Panc1 (cell line): ENCODE measurements at regions not wholly inside any gene's neighbourhood (a gene's known extent, or its start where the extent isn't known, plus 50 kb on each side); places are given as distances from the start of the nearest gene placed in this dataset.
A peak's percentile ranks its signal among the peaks of the same experiment; 100 is the strongest.
"Not testable (repeated sequence)": the region's sequence is repeated elsewhere in the genome, so short reads cannot be mapped to it uniquely, and the experiment has no call there.

ENCODE experiments used
- ATAC-seq: fragments of 200-7000 bp; cut with Tn5 transposase; 2 replicates; pipeline ENCODE4 v1.9.1; 2020; ENCODE audit warnings: mild to moderate bottlenecking, moderate library complexity
- BruUV-seq: library from RNA; stranded (reverse); fragments of 400-500 nt; replicated peaks from 2 replicates; lab custom pipeline; 2021; lab: Mats Ljungman, UMichigan
- CTCF ChIA-PET: fragments of 300-600 bp; sonication (Branson Sonifier 250); formaldehyde crosslinking; loops from one replicate; lab custom pipeline; 2022; ENCODE audit warnings: antibody characterized with exemption; lab: Charles Lee
- POLR2A ChIA-PET: fragments of 300-600 bp; sonication (Branson Sonifier 250); formaldehyde crosslinking; loops from one replicate; lab custom pipeline; 2022; ENCODE audit warnings: antibody characterized with exemption; lab: Charles Lee
- DNase-seq: peaks from one replicate; pipeline ENCODE4 v3.0.0-alpha.2; 2010; ENCODE audit warnings: low read depth, low spot score
- H3K27ac ChIP-seq: 2 replicates; pipeline ENCODE4 v1.5.1; 2011; ENCODE audit warnings: mild to moderate bottlenecking, low read length, inconsistent platforms
- H3K27me3 ChIP-seq: fragments of 200-500 bp; sonication (Bioruptor generic); 2 replicates; pipeline ENCODE4 v1.6.0; 2014; ENCODE audit warnings: low read length, inconsistent platforms; ENCODE audit not compliant: control insufficient read depth, insufficient read depth
- H3K36me3 ChIP-seq: fragments of 200-500 bp; sonication (Bioruptor generic); 2 replicates; pipeline ENCODE4 v1.5.1; 2014; ENCODE audit warnings: inconsistent platforms, mild to moderate bottlenecking, low read length, moderate library complexity; ENCODE audit not compliant: control insufficient read depth, insufficient read depth
- H3K4me1 ChIP-seq: 2 replicates; pipeline ENCODE4 v1.5.1; 2011; ENCODE audit warnings: inconsistent platforms, mild to moderate bottlenecking, low read length, moderate library complexity; ENCODE audit not compliant: control insufficient read depth, insufficient read depth
- H3K4me3 ChIP-seq, 2 experiments: 2 replicates each; pipeline ENCODE4 v1.5.1; 2011 to 2012; ENCODE audit warnings: low read depth in 2 of 2, low read length in 2 of 2, mild to moderate bottlenecking in 2 of 2, inconsistent platforms in 1 of 2, moderate library complexity in 1 of 2
- H3K9me3 ChIP-seq: fragments of 200-500 bp; sonication (Bioruptor generic); 2 replicates; pipeline ENCODE4 v1.5.1; 2014; ENCODE audit warnings: low read depth, mild to moderate bottlenecking, inconsistent platforms, low read length, moderate library complexity; ENCODE audit not compliant: control insufficient read depth, insufficient read depth
- in situ Hi-C: cut with HindIII; loops from 2 replicates; pipeline ENCODE4 v1.10.0; 2016; ENCODE audit warnings: low sequenced_read_pairs, low pct_unique_long_range_greater_than_20kb
- intact Hi-C: fragments of 100-400 bp; cut with micrococcal nuclease; formaldehyde crosslinking; loops from one replicate; pipeline ENCODE4 v1.10.0; 2022; ENCODE audit not compliant: unreplicated experiment

DNA sequence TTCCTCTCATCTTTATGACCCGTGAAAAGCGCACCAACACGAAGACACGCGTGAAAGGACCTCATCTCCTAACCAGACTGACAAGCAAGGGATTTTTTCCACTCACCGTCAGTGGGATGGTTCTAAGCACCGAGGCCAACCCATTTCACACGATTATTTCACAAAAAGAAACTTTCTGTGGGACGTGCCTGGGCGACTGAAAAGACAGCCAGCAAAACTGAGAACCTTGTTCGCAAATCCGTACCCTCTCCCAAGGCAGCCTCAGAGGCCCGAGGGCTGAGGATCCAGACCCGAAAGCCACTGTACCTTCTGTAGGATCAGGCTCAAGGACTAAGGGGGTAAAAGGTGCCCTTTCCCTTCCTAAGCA is 84.9 kb upstream of the METTL9 start:
- CTCF ChIA-PET, H3K27ac ChIP-seq, H3K9me3 ChIP-seq, H3K36me3 ChIP-seq, ATAC-seq, H3K27me3 ChIP-seq, intact Hi-C loops, BruUV-seq, DNase-seq, H3K4me3 ChIP-seq, in situ Hi-C loops, POLR2A ChIA-PET: not testable (repeated sequence)
- H3K4me1 ChIP-seq: peaks cover 57% of the 10 kb centered on the region

DNA sequence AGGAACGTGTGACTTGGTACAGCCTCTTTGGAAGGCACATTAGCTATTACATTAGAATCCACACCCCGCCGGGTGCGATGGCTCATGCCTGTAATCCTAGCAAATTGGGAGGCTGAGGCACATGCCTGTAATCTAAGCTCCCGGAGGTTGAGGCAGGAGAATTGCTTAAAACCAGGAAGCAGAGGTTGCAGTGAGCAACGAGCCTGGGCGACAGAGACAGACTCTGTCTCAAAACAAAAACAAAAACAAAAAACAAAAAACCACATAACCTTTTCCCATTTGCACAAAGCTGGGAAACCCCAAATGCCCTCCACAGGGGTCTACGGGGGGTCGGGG is 82.7 kb upstream of the METTL9 start:
- intact Hi-C loops, BruUV-seq, POLR2A ChIA-PET, H3K27me3 ChIP-seq, H3K9me3 ChIP-seq, H3K27ac ChIP-seq, H3K36me3 ChIP-seq, ATAC-seq, DNase-seq, in situ Hi-C loops: not testable (repeated sequence)
- H3K4me3 ChIP-seq: peak overlapping the region in 1 of 2 experiments; percentile 18; a peak in 1 of 4 replicates
- H3K4me1 ChIP-seq: peaks cover 38% of the 10 kb centered on the region
- CTCF ChIA-PET: interaction anchor here (0.6 kb wide), 1 partner anchor 148 kb away, joined by 3 read pairs; no protein-coding TSS in a partner anchor

DNA sequence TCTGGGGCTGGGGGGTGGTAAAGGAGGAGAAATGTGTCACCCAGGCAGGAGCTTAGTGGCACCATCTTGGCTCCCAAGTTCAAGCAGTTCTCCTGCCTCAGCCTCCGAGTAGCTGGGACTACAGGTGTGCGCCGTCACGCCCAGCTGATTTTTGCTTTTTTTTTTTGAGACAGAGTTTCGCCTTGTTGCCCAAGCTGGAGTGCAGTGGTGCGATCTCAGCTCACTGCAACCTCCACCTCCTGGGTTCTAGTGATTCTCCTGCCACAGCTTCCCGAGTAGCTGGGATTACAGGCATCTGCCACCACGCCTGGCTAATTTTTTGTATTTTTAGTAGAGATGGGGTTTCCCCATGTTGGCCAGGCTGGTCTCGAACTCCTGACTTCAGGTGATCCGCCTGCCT is 82.1 kb upstream of the METTL9 start:
- in situ Hi-C loops, H3K9me3 ChIP-seq, DNase-seq, H3K27me3 ChIP-seq, H3K27ac ChIP-seq, H3K36me3 ChIP-seq, intact Hi-C loops, ATAC-seq, BruUV-seq, POLR2A ChIA-PET: not testable (repeated sequence)
- H3K4me3 ChIP-seq: peak overlapping the region; percentile 31 to 38
- H3K4me1 ChIP-seq: peaks cover 32% of the 10 kb centered on the region
- CTCF ChIA-PET: interaction anchor here (0.6 kb wide), 1 partner anchor 149 kb away, joined by 3 read pairs; no protein-coding TSS in a partner anchor

DNA sequence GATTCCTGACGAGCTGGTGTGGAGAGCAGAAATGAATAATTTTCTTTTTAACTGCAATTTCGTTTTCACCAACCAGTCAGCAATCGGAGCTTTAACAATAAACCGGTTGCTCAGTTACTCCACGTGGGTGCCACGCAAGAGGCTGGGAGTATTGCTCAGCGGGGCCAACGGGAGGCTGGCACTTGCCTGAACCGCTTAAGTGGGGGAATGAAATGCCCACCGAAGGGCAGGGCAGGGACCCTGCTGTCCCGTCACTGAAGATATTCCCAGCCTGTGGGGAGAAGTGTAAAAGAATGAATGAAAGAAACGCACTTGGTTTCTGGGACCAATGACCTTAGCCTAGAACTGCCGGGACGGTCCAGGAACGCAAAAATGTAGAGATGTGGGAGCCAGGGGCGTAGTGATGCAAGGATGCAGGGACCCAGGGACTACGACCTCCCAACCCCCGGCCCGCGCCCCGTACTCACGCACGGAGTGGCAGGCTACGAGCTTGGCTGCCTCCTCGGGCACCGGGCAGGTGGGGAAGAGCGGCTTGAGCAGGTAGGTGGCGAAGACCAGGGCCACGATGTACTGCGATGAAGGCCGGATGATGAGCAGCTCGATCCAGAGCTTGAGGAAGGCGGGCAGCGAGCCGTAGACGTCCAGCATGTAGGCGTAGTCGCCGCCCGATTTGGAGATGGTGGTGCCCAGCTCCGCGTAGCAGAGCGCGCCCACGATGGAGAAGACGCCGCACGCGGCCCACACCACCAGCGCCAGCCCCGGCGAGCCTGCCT is 79.8 kb upstream of the METTL9 start:
- H3K27me3 ChIP-seq, intact Hi-C loops, DNase-seq, H3K9me3 ChIP-seq, ATAC-seq, H3K36me3 ChIP-seq, in situ Hi-C loops, BruUV-seq, CTCF ChIA-PET: not testable (repeated sequence)
- POLR2A ChIA-PET: interaction anchor here (0.6 kb wide), 1 partner anchor 37 kb away, joined by 4 read pairs; no protein-coding TSS in a partner anchor
- Histone ChIP-seq H3K4me1 (peaks cover 17% of the 10 kb centered on the region), H3K4me3 (peak overlapping the region; percentile 47 to 85), H3K27ac (peak overlapping the region; percentile 84)
